ENCODE measurements at regions not wholly inside any gene's neighbourhood (a gene's known extent, or its start where the extent isn't known, plus 50 kb on each side); places are given as distances from the start of the nearest gene placed in this dataset.

- H3K4me3 ChIP-seq (ENCODE audit: insufficient read depth, low read length): no peak overlapping the region
- no peak for TF ChIP-seq CTCF (IDR thresholded peaks at IDR 0.05; ENCODE audit: extremely low read depth, low read depth, low read length)
- H2AFZ ChIP-seq (ENCODE audit: low read length): no peak overlapping the region
- DNase-seq (ENCODE audit: insufficient read length, low spot score, missing footprints): no peak
- H3K4me1 ChIP-seq (ENCODE audit: insufficient read depth, low read length): no peaks in the 10 kb centered on the region
- no peaks in the 10 kb centered on the region for H3K79me2 ChIP-seq (ENCODE audit: insufficient read depth, low read length)
- no peaks in the 10 kb centered on the region for H3K36me3 ChIP-seq (ENCODE audit: insufficient read depth, low read length)
- H3K9me3 ChIP-seq (ENCODE audit: low read depth, low read length): no peaks in the 10 kb centered on the region
- H3K27me3 ChIP-seq (ENCODE audit: insufficient read depth, low read length): no peaks in the 10 kb centered on the region
- no peak overlapping the region for H3K27ac ChIP-seq (ENCODE audit: low read depth, low read length)
- no peaks in the 10 kb centered on the region for H4K20me1 ChIP-seq (ENCODE audit: insufficient read depth, low read length)
- H3K4me2 ChIP-seq (ENCODE audit: insufficient read depth, low read length): no peak overlapping the region
These were observed 204.1 kb upstream of the ZNF536 start for GRCh38 chr19:30167976-30168635.

- H3K4me2 ChIP-seq (ENCODE audit: insufficient read depth, low read length): no peak overlapping the region
- no peak overlapping the region for H3K27ac ChIP-seq (ENCODE audit: low read depth, low read length)
- no peaks in the 10 kb centered on the region for H3K36me3 ChIP-seq (ENCODE audit: insufficient read depth, low read length)
- no peaks in the 10 kb centered on the region for H3K27me3 ChIP-seq (ENCODE audit: insufficient read depth, low read length)
- DNase-seq (ENCODE audit: insufficient read length, low spot score, missing footprints): no peak
- H3K4me1 ChIP-seq (ENCODE audit: insufficient read depth, low read length): no peaks in the 10 kb centered on the region
- no peaks in the 10 kb centered on the region for H3K79me2 ChIP-seq (ENCODE audit: insufficient read depth, low read length)
- no peak overlapping the region for H3K4me3 ChIP-seq (ENCODE audit: insufficient read depth, low read length)
- no peak overlapping the region for H2AFZ ChIP-seq (ENCODE audit: low read length)
- H3K9me3 ChIP-seq (ENCODE audit: low read depth, low read length): no peaks in the 10 kb centered on the region
- no peaks in the 10 kb centered on the region for H4K20me1 ChIP-seq (ENCODE audit: insufficient read depth, low read length)
- TF ChIP-seq CTCF (IDR thresholded peaks at IDR 0.05; ENCODE audit: extremely low read depth, low read depth, low read length): no peak
These were observed 203.4 kb upstream of the ZNF536 start for GRCh38 chr19:30168760-30169159.

GRCh38 chr19:30169196-30169900, 202.8 kb upstream of the ZNF536 start:
- Histone ChIP-seq H3K27ac (ENCODE audit: low read depth, low read length) (no peak overlapping the region), H3K9me3 (ENCODE audit: low read depth, low read length) (no peaks in the 10 kb centered on the region), H4K20me1 (ENCODE audit: insufficient read depth, low read length) (no peaks in the 10 kb centered on the region)

More at GRCh38 chr19:30169196-30169900, 202.8 kb upstream of the ZNF536 start:
- DNase-seq (ENCODE audit: insufficient read length, low spot score, missing footprints): no peak
- Histone ChIP-seq H3K36me3 (ENCODE audit: insufficient read depth, low read length) (no peaks in the 10 kb centered on the region), H3K4me1 (ENCODE audit: insufficient read depth, low read length) (no peaks in the 10 kb centered on the region), H3K27me3 (ENCODE audit: insufficient read depth, low read length) (no peaks in the 10 kb centered on the region), H3K79me2 (ENCODE audit: insufficient read depth, low read length) (no peaks in the 10 kb centered on the region), H3K4me2 (ENCODE audit: insufficient read depth, low read length) (no peak overlapping the region), H3K4me3 (ENCODE audit: insufficient read depth, low read length) (no peak overlapping the region), H2AFZ (ENCODE audit: low read length) (no peak overlapping the region)
- TF ChIP-seq CTCF (IDR thresholded peaks at IDR 0.05; ENCODE audit: extremely low read depth, low read depth, low read length): no peak
